H1 (cell line): ENCODE measurements at regions not wholly inside any gene's neighbourhood (a gene's known extent, or its start where the extent isn't known, plus 50 kb on each side); places are given as distances from the start of the nearest gene placed in this dataset.

Experiments
- ASH2L ChIP-seq: fragments of 200-600, 300-600 bp; sonication (generic); IDR thresholded peaks from one replicate; pipeline ENCODE4 v1.7.1; 2017; ENCODE audit warnings: low read length
- ATF2 ChIP-seq: IDR thresholded peaks from 2 replicates; pipeline ENCODE4 v1.6.1; 2012; ENCODE audit warnings: low read length, inconsistent platforms
- EP300 ChIP-seq, 2 experiments: IDR thresholded peaks; 1 replicate in 1 of 2; 2 replicates in 1 of 2; pipeline ENCODE4 v1.6.1; 2011 to 2012; ENCODE audit warnings: low read depth in 2 of 2, low read length in 2 of 2, mild to moderate bottlenecking in 2 of 2, borderline replicate concordance in 1 of 2, inconsistent platforms in 1 of 2, moderate library complexity in 1 of 2
- JUND ChIP-seq: IDR thresholded peaks from 2 replicates; pipeline ENCODE4 v1.6.1; 2011; ENCODE audit warnings: mild to moderate bottlenecking, improper control_type of control experiment, low read length

GRCh38 chr4:134740290-134740689, 538.7 kb upstream of the PABPC4L start (continued):
- no peak for TF ChIP-seq ATF2
- TF ChIP-seq JUND = no peak
- TF ChIP-seq ASH2L = no peak
- no peak for TF ChIP-seq EP300 (IDR thresholded peaks at IDR 0.05; ENCODE audit: borderline replicate concordance in 1 of 2, low read depth in 2 of 2, low read length in 2 of 2)
